ENCODE measurements at regions not wholly inside any gene's neighbourhood (a gene's known extent, or its start where the extent isn't known, plus 50 kb on each side); places are given as distances from the start of the nearest gene placed in this dataset.

DNA sequence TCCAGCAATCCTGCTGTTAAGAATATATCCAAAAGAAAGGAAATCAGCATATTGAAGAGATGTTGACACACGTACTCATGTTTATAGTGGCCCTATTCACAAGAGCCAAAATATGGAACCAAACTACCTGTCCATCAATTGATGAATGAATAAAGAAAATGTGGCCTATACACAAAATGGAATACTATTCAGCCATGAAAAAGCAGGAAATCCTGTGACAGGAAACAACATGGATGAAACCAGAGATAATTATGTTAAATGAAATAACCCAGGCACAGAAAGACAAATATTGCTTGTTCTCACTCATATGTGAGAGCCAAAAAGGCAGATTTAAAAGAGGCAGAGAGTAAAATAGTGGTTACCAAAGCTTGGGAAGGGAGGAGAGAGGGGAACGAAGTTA is 127.1 kb downstream of the KCNJ2 start:
- TF ChIP-seq, protein P1, sequence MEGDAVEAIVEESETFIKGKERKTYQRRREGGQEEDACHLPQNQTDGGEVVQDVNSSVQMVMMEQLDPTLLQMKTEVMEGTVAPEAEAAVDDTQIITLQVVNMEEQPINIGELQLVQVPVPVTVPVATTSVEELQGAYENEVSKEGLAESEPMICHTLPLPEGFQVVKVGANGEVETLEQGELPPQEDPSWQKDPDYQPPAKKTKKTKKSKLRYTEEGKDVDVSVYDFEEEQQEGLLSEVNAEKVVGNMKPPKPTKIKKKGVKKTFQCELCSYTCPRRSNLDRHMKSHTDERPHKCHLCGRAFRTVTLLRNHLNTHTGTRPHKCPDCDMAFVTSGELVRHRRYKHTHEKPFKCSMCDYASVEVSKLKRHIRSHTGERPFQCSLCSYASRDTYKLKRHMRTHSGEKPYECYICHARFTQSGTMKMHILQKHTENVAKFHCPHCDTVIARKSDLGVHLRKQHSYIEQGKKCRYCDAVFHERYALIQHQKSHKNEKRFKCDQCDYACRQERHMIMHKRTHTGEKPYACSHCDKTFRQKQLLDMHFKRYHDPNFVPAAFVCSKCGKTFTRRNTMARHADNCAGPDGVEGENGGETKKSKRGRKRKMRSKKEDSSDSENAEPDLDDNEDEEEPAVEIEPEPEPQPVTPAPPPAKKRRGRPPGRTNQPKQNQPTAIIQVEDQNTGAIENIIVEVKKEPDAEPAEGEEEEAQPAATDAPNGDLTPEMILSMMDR (IDR thresholded peaks at IDR 0.05) = no peak
- no peak for TF ChIP-seq EP300 (IDR thresholded peaks at IDR 0.05)

Data from ovary (tissue), 3 donors.